ENCODE measurements at regions not wholly inside any gene's neighbourhood (a gene's known extent, or its start where the extent isn't known, plus 50 kb on each side); places are given as distances from the start of the nearest gene placed in this dataset.

DNA sequence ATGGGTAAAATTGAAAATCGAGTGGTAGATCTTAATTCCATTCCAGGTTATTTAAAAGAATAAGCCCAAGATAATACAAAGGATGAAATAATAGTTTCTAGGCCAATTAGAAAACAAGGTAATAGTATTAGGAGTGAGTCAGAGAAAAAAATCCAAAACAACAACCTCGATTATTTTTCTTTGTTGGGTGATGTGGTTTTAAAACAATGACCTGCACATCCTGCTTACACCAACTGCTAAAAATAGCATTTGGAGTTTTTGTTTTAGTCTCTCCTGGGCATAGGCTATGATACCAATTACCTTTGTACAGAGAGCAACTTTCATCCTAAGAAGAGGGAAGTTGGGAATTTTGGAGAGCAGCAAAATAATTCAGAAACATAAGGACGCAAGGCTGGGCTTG lies 101.7 kb upstream of the MYO10 start:
- Histone ChIP-seq H3K4me1 (no peaks in the 10 kb centered on the region), H3K9me3 (no peaks in the 10 kb centered on the region)
- 59 to 65% methylated on average over 3 of the region's 3 CpGs for WGBS, 2 donors

DNA sequence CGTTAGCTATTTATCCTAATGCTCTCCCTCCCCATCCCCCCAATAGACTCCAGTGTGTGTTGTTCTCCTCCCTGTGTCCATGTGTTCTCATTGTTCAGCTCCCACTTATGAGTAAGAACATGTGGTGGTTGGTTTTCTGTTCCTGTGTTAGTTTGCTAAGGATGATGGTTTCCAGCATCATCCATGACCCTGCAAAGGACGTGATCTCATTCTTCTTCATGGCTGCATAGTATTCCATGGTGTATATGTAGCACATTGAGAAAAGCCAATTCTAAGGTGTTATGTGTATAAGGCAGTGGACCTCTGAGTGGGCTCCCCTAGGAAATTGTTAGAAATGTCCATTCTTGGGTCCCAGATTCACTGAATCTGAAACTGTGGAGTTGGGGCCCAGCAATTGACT lies 103.1 kb upstream of the MYO10 start:
- H3K36me3 ChIP-seq = no peaks in the 10 kb centered on the region
- no peaks in the 10 kb centered on the region for H3K9me3 ChIP-seq
- no peak overlapping the region for H3K4me3 ChIP-seq
- TF ChIP-seq POLR2A (IDR thresholded peaks at IDR 0.05) (no peak), EP300 (IDR thresholded peaks at IDR 0.05) (no peak), POLR2AphosphoS5 (IDR thresholded peaks at IDR 0.05) (no peak)
- TF ChIP-seq, protein P1, sequence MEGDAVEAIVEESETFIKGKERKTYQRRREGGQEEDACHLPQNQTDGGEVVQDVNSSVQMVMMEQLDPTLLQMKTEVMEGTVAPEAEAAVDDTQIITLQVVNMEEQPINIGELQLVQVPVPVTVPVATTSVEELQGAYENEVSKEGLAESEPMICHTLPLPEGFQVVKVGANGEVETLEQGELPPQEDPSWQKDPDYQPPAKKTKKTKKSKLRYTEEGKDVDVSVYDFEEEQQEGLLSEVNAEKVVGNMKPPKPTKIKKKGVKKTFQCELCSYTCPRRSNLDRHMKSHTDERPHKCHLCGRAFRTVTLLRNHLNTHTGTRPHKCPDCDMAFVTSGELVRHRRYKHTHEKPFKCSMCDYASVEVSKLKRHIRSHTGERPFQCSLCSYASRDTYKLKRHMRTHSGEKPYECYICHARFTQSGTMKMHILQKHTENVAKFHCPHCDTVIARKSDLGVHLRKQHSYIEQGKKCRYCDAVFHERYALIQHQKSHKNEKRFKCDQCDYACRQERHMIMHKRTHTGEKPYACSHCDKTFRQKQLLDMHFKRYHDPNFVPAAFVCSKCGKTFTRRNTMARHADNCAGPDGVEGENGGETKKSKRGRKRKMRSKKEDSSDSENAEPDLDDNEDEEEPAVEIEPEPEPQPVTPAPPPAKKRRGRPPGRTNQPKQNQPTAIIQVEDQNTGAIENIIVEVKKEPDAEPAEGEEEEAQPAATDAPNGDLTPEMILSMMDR (IDR thresholded peaks at IDR 0.05) = no peak
- DNase-seq = no peak
- no peaks in the 10 kb centered on the region for H3K4me1 ChIP-seq
- ATAC-seq (ENCODE audit: low FRiP score in 2 of 2) = no peak
- no peak overlapping the region for H3K27ac ChIP-seq
- H3K27me3 ChIP-seq = no peaks in the 10 kb centered on the region
- WGBS, 2 donors = 86 to 92% methylated on average over 2 of the region's 2 CpGs

More for the DNA sequence above, 101.7 kb upstream of the MYO10 start:
- Histone ChIP-seq H3K27ac (peak overlapping the region in 1 of 4 donors; percentile 4), H3K27me3 (no peaks in the 10 kb centered on the region), H3K36me3 (no peaks in the 10 kb centered on the region), H3K4me3 (no peak overlapping the region)
- TF ChIP-seq POLR2A (IDR thresholded peaks at IDR 0.05) = no peak
- TF ChIP-seq, protein P1 (IDR thresholded peaks at IDR 0.05) = no peak
- DNase-seq = no peak
- no peak for ATAC-seq (ENCODE audit: low FRiP score in 2 of 2)

DNA sequence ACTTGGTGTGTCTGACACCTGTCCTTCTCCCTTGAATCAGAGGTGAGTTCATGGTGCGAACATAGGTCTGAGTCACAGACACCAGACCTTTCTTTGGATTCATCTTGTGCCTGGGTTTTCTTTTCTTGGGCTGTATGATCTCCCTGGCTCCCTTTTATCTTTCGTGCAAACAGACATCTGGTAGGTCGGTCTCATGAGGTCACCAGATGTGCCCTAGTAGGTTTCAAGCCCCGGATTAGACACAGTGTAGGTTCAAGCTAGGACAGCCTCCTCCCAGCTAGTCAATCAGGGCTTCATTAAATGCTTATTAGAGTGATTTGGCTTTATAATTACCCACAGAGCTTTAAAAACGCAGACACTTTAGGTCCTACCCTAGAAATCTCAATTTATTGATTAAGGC lies 106.0 kb upstream of the MYO10 start:
- H3K27me3 ChIP-seq = no peaks in the 10 kb centered on the region
- no peaks in the 10 kb centered on the region for H3K9me3 ChIP-seq
- 91 to 94% methylated on average over 5 of the region's 5 CpGs for WGBS, 2 donors
- H3K27ac ChIP-seq = no peak overlapping the region
- ATAC-seq (ENCODE audit: low FRiP score in 2 of 2) (no peak), DNase-seq (no peak)
- no peak overlapping the region for H3K4me3 ChIP-seq
- H3K36me3 ChIP-seq = no peaks in the 10 kb centered on the region
- H3K4me1 ChIP-seq = no peaks in the 10 kb centered on the region
- TF ChIP-seq, protein P1 (IDR thresholded peaks at IDR 0.05) = no peak
- TF ChIP-seq POLR2AphosphoS5 (IDR thresholded peaks at IDR 0.05) (no peak), EP300 (IDR thresholded peaks at IDR 0.05) (no peak), POLR2A (IDR thresholded peaks at IDR 0.05) (no peak)

DNA sequence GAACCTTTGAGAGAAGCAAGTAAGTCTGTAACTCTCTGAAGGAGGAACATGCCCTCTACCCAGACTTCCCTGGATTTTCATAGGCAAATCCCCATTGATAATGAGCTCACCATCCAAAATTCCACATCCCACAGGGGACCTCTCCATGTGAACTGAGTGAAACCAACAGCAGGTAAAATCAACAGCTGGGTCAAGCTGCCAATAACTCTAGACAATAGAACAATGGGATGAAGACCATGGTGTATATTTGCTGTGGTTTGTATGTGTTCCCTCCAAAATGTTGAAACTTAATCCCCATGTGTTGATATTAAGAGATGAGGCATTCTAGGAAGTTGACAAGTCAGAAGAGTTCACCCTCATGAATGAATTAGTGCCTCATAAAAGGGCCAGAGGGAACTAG lies 110.2 kb upstream of the MYO10 start:
- DNase-seq = no peak
- no peak overlapping the region for H3K27ac ChIP-seq
- no peak overlapping the region for H3K4me3 ChIP-seq
- H3K27me3 ChIP-seq = no peaks in the 10 kb centered on the region
- H3K36me3 ChIP-seq = no peaks in the 10 kb centered on the region
- H3K4me1 ChIP-seq = no peaks in the 10 kb centered on the region
- H3K9me3 ChIP-seq = no peaks in the 10 kb centered on the region
- TF ChIP-seq EP300 (IDR thresholded peaks at IDR 0.05) = no peak
- no peak for TF ChIP-seq POLR2A (IDR thresholded peaks at IDR 0.05)
- TF ChIP-seq, protein P1 (IDR thresholded peaks at IDR 0.05) = no peak
- TF ChIP-seq POLR2AphosphoS5 (IDR thresholded peaks at IDR 0.05) = no peak
- ATAC-seq (ENCODE audit: low FRiP score in 2 of 2) = no peak

DNA sequence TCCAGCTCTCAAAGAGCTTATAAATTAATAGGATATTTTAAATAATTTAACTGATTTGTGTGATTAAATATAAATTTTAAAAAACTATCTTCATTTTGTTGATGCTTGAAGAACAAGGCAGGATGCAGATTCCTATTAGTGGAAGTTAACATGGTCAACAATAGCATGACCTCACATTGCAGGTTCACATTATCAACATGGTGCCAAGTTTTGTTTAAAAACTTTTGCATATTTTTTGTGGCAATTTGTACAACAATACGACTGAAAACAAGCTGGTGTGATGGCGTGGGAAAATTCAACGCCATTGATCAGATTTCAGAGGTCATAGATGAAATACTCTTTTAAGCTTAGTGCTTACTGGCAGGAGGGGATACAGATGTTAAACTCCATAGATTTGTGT lies 114.1 kb upstream of the MYO10 start:
- 68 to 74% methylated on average over 3 of the region's 3 CpGs for WGBS, 2 donors
- TF ChIP-seq POLR2A (IDR thresholded peaks at IDR 0.05) (no peak), EP300 (IDR thresholded peaks at IDR 0.05) (no peak), POLR2AphosphoS5 (IDR thresholded peaks at IDR 0.05) (no peak)
- TF ChIP-seq, protein P1 (IDR thresholded peaks at IDR 0.05) = no peak
- Histone ChIP-seq H3K27ac (no peak overlapping the region), H3K27me3 (no peaks in the 10 kb centered on the region), H3K9me3 (no peaks in the 10 kb centered on the region), H3K4me3 (no peak overlapping the region), H3K36me3 (no peaks in the 10 kb centered on the region), H3K4me1 (peaks cover 0 to 2% (median 0%) of the 10 kb centered on the region in 4 donors)
- ATAC-seq (ENCODE audit: low FRiP score in 2 of 2) = no peak
- no peak for DNase-seq

All from upper lobe of left lung (tissue), 6 donors.